Activated CD8-positive, alpha-beta memory T cell treated with anti-CD3 and anti-CD28 coated beads, Interleukin-2, amount 10 ng/mL, durations not matched to agents 7 days and 5 days (primary cell): ENCODE measurements at regions not wholly inside any gene's neighbourhood (a gene's known extent, or its start where the extent isn't known, plus 50 kb on each side); places are given as distances from the start of the nearest gene placed in this dataset.

Source experiments
- ATAC-seq: fragments of 150-1000 bp; cut with Tn5 transposase; one replicate; pipeline ENCODE4 v1.10.0; 2021; ENCODE audit warnings: moderate library complexity
- CTCF ChIA-PET: fragments of 350-600 bp; sonication (Branson Sonifier 250); formaldehyde crosslinking; loops from one replicate; lab custom pipeline; 2021; ENCODE audit warnings: antibody characterized with exemption; lab: Charles Lee
- DNase-seq: peaks from one replicate; pipeline ENCODE4 v3.0.0-alpha.2; 2020
- H3K27ac Mint-ChIP-seq: one replicate; pipeline ENCODE4 v1.8.0; 2021; ENCODE audit warnings: mild to moderate bottlenecking, mixed read lengths
- H3K27me3 Mint-ChIP-seq: one replicate; pipeline ENCODE4 v1.8.0; 2021; ENCODE audit warnings: mixed read lengths
- H3K36me3 Mint-ChIP-seq: one replicate; pipeline ENCODE4 v1.8.0; 2021; ENCODE audit warnings: mild to moderate bottlenecking, mixed read lengths
- H3K4me1 Mint-ChIP-seq: one replicate; pipeline ENCODE4 v1.8.0; 2021; ENCODE audit warnings: mixed read lengths
- H3K4me3 Mint-ChIP-seq: one replicate; pipeline ENCODE4 v1.8.0; 2021; ENCODE audit warnings: mild to moderate bottlenecking, moderate library complexity, mixed read lengths
- H3K9me3 Mint-ChIP-seq: one replicate; pipeline ENCODE4 v1.8.0; 2022; ENCODE audit warnings: low read depth, mixed read lengths

DNA sequence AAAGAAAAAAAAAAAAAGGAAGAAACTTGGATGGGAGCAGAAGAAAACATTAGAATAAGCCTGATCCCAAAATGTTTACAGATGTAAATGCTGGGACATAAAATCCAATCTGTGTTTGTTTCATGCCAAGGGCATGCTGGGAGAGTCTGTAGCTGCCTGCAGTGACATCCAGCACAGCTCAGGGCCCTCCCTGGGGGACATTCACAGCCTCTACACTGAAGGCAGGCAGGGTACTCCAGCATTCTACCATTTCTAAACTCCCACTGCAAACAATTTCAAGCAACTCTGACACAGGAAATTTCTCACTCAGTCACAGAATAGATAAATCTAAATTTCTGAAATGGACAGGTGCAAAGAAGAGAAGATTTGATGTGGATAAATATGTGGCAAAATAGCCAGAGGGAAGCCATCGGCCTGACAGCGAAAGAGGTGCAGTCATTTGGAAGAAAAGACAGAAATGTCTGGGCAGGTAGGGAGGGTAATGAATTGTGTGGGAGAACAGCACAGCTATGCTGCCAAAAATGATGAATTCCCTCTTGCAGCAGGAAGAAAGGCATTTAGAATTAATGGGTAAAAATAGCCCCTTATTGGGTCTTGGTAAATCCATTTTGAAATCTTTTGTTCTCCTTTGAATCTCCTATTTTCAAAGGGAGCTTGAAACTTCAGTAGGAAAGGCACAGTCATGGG is 199.4 kb downstream of the MED10 start:
- Mint-ChIP-seq H3K27me3 (no peaks in the 10 kb centered on the region), H3K9me3 (no peaks in the 10 kb centered on the region), H3K27ac (no peak overlapping the region), H3K4me3 (no peak overlapping the region), H3K36me3 (no peaks in the 10 kb centered on the region), H3K4me1 (no peaks in the 10 kb centered on the region)
- CTCF ChIA-PET = no interaction called here
- no peak for DNase-seq
- ATAC-seq = no peak

DNA sequence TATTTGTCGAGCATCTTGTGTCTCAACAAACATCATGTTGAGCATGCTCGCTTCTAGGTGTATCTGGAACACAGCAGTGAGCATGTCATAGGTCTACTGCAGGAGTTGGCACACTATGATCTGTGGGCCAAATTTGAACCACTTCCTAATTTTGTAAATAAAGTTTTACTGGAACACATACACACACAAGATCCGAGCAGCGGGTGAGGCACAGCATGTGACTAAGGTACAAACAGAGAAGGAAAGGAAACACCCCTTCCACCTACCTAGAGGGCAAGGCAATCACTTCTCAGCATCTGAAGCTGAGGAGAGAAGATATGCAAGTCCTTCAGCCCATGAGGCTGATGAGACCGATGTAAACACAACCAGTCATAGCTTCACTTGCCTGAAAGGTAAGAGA is 200.4 kb downstream of the MED10 start:
- Mint-ChIP-seq H3K9me3 (no peaks in the 10 kb centered on the region), H3K4me3 (no peak overlapping the region), H3K27me3 (no peaks in the 10 kb centered on the region), H3K36me3 (no peaks in the 10 kb centered on the region), H3K27ac (no peak overlapping the region), H3K4me1 (no peaks in the 10 kb centered on the region)
- CTCF ChIA-PET = no interaction called here
- DNase-seq (no peak), ATAC-seq (no peak)

GRCh38 chr5:6176102-6176693 is 202.1 kb downstream of the MED10 start:
- no peaks in the 10 kb centered on the region for H3K27me3 Mint-ChIP-seq
- ATAC-seq (no peak), DNase-seq (no peak)
- H3K4me3 Mint-ChIP-seq = no peak overlapping the region
- CTCF ChIA-PET = no interaction called here
- H3K4me1 Mint-ChIP-seq = no peaks in the 10 kb centered on the region
- H3K9me3 Mint-ChIP-seq = no peaks in the 10 kb centered on the region
- no peaks in the 10 kb centered on the region for H3K36me3 Mint-ChIP-seq
- no peak overlapping the region for H3K27ac Mint-ChIP-seq

- Mint-ChIP-seq H3K27me3 (peaks cover 3% of the 10 kb centered on the region), H3K36me3 (no peaks in the 10 kb centered on the region), H3K4me3 (no peak overlapping the region), H3K9me3 (no peaks in the 10 kb centered on the region), H3K4me1 (no peaks in the 10 kb centered on the region), H3K27ac (no peak overlapping the region)
- CTCF ChIA-PET = no interaction called here
- no peak for DNase-seq
- no peak for ATAC-seq
Measured at GRCh38 chr5:6175172-6175854, 203.0 kb downstream of the MED10 start.

- peaks cover 6% of the 10 kb centered on the region for H3K27me3 Mint-ChIP-seq
- no peak overlapping the region for H3K4me3 Mint-ChIP-seq
- ATAC-seq (no peak), DNase-seq (no peak)
- H3K4me1 Mint-ChIP-seq = no peaks in the 10 kb centered on the region
- H3K9me3 Mint-ChIP-seq = no peaks in the 10 kb centered on the region
- H3K36me3 Mint-ChIP-seq = no peaks in the 10 kb centered on the region
- CTCF ChIA-PET = no interaction called here
- no peak overlapping the region for H3K27ac Mint-ChIP-seq
Measured at GRCh38 chr5:6169660-6170059, 208.7 kb downstream of the MED10 start.

DNA sequence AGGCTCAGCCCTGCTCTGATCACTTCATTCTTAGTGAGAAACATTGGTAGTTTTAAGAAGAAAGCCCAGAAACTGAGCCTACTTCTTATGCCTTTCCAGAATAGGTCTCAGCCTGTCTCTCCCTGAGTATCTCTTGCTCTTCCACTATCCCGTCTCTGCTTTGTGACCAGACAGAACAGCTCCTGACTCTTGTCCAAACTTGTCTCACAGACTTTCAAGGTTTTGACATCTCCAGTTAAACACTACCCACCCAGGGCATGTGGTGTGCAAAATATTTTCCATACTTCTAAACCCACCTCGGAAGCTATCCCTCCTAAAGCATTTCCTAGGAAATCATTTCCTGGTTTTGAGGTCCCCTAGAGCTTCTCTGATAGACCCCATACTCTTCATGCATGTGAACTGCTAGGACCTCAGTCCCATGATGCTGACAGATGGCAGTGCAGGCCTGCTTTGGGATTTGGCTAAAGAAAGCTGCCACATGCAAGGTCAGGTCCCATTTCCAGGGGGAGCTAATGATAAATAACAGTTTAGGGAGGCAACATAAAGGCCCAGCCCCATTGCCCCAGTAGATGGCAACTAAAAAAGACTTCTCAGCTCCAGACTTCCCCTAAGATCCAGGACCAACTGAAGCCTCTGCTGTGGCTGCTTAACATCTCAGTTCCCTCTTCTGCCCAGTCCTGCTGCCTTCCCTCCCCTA is 211.5 kb downstream of the MED10 start:
- H3K4me1 Mint-ChIP-seq = no peaks in the 10 kb centered on the region

GRCh38 chr5:6163913-6164312 is 214.4 kb downstream of the MED10 start:
- peaks cover 2% of the 10 kb centered on the region for H3K27me3 Mint-ChIP-seq
- no peaks in the 10 kb centered on the region for H3K9me3 Mint-ChIP-seq
- CTCF ChIA-PET = no interaction called here
- H3K4me1 Mint-ChIP-seq = no peaks in the 10 kb centered on the region
- no peak overlapping the region for H3K4me3 Mint-ChIP-seq
- no peak overlapping the region for H3K27ac Mint-ChIP-seq
- DNase-seq = no peak
- no peaks in the 10 kb centered on the region for H3K36me3 Mint-ChIP-seq
- no peak for ATAC-seq

More for the DNA sequence above, 211.5 kb downstream of the MED10 start:
- no peaks in the 10 kb centered on the region for H3K36me3 Mint-ChIP-seq
- H3K9me3 Mint-ChIP-seq = no peaks in the 10 kb centered on the region
- DNase-seq = no peak
- H3K27me3 Mint-ChIP-seq = peaks cover 8% of the 10 kb centered on the region
- H3K4me3 Mint-ChIP-seq = no peak overlapping the region
- ATAC-seq = no peak
- H3K27ac Mint-ChIP-seq = no peak overlapping the region
- CTCF ChIA-PET = no interaction called here

- CTCF ChIA-PET = no interaction called here
- Mint-ChIP-seq H3K4me3 (no peak overlapping the region), H3K27ac (no peak overlapping the region), H3K36me3 (no peaks in the 10 kb centered on the region), H3K27me3 (peaks cover 2% of the 10 kb centered on the region), H3K4me1 (no peaks in the 10 kb centered on the region), H3K9me3 (no peaks in the 10 kb centered on the region)
- no peak for DNase-seq
- no peak for ATAC-seq
Measured at GRCh38 chr5:6162175-6162574, 216.2 kb downstream of the MED10 start.

GRCh38 chr5:6161257-6161656 is 217.1 kb downstream of the MED10 start:
- no peak overlapping the region for H3K4me3 Mint-ChIP-seq
- H3K36me3 Mint-ChIP-seq = no peaks in the 10 kb centered on the region
- no peak for DNase-seq
- CTCF ChIA-PET = no interaction called here
- H3K9me3 Mint-ChIP-seq = no peaks in the 10 kb centered on the region
- H3K27ac Mint-ChIP-seq = no peak overlapping the region
- no peak for ATAC-seq
- no peaks in the 10 kb centered on the region for H3K4me1 Mint-ChIP-seq
- peaks cover 2% of the 10 kb centered on the region for H3K27me3 Mint-ChIP-seq

DNA sequence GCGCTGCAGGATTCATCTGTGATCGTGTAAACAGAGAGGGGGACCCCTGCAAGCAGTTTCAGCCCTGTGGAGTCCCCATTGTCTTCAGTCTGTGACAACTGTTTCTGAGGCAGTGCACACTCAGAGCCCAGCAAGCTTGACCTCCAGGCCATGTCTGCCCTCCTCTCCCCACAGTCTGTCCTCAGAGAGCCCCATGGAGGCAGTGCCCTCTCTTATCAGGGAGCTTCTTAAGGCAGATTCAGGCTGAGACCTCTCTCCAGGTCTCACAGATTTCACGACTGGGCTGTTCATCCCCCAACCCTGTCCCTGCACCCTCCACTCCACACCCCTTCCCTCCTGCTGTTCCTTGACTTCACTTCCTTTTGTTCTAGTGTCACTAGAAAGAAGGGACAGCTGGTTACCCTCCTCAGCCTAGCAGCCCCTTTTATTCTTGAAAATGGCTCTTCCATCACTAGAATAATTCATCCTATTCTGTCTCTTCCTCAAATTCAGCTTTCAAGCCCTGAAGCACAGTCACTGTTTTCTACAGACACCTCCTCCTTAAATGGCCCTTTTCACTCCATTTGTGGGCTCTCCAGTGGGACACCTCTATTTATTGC is 218.4 kb downstream of the MED10 start:
- H3K9me3 Mint-ChIP-seq = no peaks in the 10 kb centered on the region
- no peaks in the 10 kb centered on the region for H3K4me1 Mint-ChIP-seq
- CTCF ChIA-PET = no interaction called here
- no peak for ATAC-seq
- H3K27ac Mint-ChIP-seq = no peak overlapping the region
- H3K27me3 Mint-ChIP-seq = peaks cover 2% of the 10 kb centered on the region
- DNase-seq = no peak
- H3K4me3 Mint-ChIP-seq = no peak overlapping the region
- H3K36me3 Mint-ChIP-seq = no peaks in the 10 kb centered on the region

GRCh38 chr5:6158974-6159831 is 219.1 kb downstream of the MED10 start:
- DNase-seq = no peak
- H3K4me3 Mint-ChIP-seq = no peak overlapping the region
- H3K36me3 Mint-ChIP-seq = no peaks in the 10 kb centered on the region
- no peaks in the 10 kb centered on the region for H3K4me1 Mint-ChIP-seq
- CTCF ChIA-PET = no interaction called here
- ATAC-seq = no peak
- H3K27ac Mint-ChIP-seq = no peak overlapping the region
- H3K27me3 Mint-ChIP-seq = peaks cover 2% of the 10 kb centered on the region
- no peaks in the 10 kb centered on the region for H3K9me3 Mint-ChIP-seq

DNA sequence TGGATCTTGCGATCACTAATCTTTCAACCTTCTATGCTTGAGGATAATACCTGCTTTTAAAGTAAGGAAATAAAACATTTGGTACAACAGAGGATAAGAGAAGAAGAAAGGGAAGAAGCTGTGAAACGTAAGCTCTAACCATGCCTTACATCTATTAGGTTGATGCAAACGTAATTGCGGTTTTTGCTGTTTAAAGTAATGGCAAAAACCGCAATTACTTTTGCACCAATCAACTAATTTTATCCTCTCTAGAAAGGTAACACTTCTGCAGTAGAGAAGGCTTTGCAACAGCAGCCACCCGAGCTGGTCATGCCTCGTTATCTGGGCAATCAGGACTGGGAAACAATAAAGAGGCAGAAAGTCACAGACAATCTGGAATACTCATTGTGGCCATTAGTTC is 224.1 kb downstream of the MED10 start:
- no peaks in the 10 kb centered on the region for H3K27me3 Mint-ChIP-seq
- H3K4me1 Mint-ChIP-seq = no peaks in the 10 kb centered on the region
- H3K27ac Mint-ChIP-seq = no peak overlapping the region
- H3K9me3 Mint-ChIP-seq = no peaks in the 10 kb centered on the region
- CTCF ChIA-PET = no interaction called here
- no peak for ATAC-seq
- DNase-seq = no peak
- no peaks in the 10 kb centered on the region for H3K36me3 Mint-ChIP-seq
- H3K4me3 Mint-ChIP-seq = no peak overlapping the region

DNA sequence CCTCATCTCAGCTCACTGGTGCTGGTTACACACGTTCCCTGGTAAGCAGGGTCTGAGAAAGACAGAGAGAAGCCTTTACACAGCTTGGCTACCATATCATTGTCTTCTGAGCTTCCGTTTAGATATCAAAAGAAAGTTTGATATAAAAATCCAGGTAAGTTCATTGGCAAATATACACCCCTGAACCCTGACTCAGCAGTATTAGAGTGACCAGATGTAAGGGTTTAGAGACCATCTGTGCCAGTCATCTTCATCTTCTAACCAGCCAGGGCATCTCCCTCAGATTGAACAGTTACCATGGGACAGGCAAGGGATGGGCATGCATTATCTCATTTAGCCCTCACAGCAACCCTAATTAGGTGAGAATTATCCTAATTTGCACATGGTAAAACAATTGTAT is 232.1 kb downstream of the MED10 start:
- Mint-ChIP-seq H3K4me1 (no peaks in the 10 kb centered on the region), H3K36me3 (no peaks in the 10 kb centered on the region), H3K4me3 (no peak overlapping the region), H3K27ac (no peak overlapping the region), H3K27me3 (no peaks in the 10 kb centered on the region), H3K9me3 (no peaks in the 10 kb centered on the region)
- DNase-seq = no peak
- CTCF ChIA-PET = no interaction called here
- no peak for ATAC-seq
